IPS DF 19.7 (cell line): ENCODE measurements at regions not wholly inside any gene's neighbourhood (a gene's known extent, or its start where the extent isn't known, plus 50 kb on each side); places are given as distances from the start of the nearest gene placed in this dataset.

Experiments used
- DNase-seq: peaks from one replicate; pipeline ENCODE4 v3.0.0-alpha.2; 2013; ENCODE audit warnings: low read depth, low spot score

DNA sequence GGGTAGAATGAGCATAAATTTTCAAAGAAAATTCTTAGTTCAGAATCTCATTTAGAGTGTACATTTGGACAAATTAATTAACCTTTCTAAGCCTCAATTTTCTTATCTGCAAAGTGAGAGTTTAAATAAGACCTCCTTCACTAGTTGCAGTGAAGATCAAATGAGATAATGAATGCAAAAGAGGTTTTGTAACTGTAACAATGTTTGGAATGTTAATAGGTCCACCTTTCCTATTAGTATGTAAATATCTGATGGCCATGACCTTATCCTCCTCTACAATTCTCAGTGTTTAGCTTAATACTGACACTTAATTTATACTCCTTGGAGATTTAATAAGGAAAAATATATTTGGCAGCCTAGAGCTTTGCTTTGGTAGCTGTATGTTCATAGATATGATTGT is 138.8 kb downstream of the GABRG1 start:
- DNase-seq: no peak

DNA sequence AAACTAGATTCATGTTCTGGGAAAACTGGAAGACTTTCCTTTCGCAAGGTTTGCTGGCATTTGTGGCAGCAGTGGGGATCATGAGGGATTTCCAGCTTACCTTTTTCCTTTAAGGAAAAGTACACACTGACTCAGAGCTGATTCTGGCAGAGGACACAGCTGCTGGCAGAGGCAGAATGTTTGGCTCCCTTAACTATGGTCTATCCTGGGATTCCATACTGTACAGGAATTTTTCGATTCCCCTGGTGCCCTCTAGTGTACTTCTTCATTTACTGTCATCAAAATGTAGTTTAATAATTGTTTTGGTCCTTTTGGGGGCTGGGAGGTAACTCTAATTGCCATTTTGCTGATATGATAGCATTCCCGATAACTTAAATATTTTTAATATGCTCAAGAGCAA is 152.7 kb downstream of the GABRG1 start:
- DNase-seq: no peak

- no peak for DNase-seq
These were observed 166.5 kb downstream of the GABRG1 start for GRCh38 chr4:45957353-45957752.

GRCh38 chr4:45954276-45954675 is 169.6 kb downstream of the GABRG1 start:
- DNase-seq: no peak

DNA sequence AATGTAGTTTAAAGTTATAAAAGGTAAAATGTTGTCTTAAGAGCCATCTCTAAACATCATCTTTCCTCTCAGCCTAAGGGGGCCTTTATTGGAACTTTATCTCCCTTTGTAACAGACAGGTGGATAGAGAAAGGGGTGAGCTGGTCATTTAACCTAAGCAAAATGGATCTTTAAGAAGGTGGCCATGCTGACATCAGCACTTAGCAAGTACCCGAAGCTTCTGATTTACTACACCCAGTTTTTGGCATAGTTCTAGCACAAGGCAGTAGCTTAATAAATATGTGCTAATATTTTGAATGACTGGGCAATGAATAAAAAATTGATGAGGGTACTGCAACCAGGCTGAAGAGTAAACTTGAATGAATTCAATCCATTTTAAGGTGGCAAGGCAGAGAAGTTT is 172.7 kb downstream of the GABRG1 start:
- no peak for DNase-seq

- no peak for DNase-seq
These were observed 177.2 kb downstream of the GABRG1 start for GRCh38 chr4:45946699-45947098.

GRCh38 chr4:45944000-45944399 is 179.9 kb downstream of the GABRG1 start:
- no peak for DNase-seq

DNA sequence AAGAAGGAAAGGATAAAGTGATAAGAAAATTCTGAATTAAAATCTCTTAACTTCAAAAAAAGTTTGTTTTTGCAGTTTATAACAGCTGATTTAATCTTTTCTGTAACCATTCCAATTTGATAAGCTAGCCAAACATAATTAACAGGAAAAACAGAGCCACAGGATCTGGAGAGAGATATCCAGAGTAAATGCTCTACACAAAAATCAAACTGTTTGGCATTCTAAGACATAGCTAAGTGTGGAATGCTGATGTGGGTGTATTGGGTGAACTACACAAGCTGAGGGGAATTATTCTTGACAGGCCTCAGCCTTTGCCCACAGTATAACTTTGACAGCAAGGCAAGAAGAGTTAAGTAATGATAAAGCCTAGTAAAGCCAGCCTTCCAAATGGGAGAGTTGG is 184.8 kb downstream of the GABRG1 start:
- DNase-seq: no peak

GRCh38 chr4:45931154-45931553 is 192.7 kb downstream of the GABRG1 start:
- DNase-seq: no peak

DNA sequence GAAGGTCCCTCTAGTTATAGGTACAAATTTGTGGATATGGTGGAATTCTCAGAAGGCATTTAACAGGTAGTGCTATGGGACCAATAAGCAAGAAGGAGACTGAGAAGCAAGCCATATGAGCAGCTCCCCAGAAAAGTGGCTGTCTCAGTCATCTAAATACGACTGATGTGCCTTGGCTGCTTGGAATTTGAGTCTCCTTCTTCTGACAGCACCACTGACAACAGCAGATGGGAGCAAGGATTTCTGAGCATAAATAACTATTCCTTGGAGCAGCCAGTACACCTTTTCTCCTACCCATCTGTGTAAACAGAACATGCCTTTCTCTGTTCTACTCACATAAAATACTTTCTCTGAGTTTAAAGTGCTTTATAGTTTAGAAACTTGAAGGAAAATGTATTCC is 196.2 kb downstream of the GABRG1 start:
- DNase-seq: no peak

- no peak for DNase-seq
These were observed 198.0 kb downstream of the GABRG1 start for GRCh38 chr4:45925809-45926208.

DNA sequence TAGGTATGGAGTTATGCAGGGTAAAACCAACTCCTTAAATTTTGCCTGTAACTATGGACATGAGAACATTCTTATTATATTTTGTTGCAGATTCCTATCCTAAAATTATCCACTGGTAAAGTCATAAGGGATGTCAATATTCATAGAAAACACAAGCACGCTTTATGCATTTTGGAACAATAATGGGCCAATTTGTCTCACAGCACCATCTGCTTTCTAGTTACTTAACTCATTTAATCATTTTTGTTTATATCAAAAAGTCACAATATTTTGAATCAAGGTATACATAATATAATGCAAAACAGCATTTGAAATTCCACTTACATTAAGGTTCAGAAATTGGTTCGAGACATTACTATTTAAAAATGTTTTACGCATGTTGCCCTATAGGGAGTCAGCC is 203.0 kb downstream of the GABRG1 start:
- DNase-seq: no peak

DNA sequence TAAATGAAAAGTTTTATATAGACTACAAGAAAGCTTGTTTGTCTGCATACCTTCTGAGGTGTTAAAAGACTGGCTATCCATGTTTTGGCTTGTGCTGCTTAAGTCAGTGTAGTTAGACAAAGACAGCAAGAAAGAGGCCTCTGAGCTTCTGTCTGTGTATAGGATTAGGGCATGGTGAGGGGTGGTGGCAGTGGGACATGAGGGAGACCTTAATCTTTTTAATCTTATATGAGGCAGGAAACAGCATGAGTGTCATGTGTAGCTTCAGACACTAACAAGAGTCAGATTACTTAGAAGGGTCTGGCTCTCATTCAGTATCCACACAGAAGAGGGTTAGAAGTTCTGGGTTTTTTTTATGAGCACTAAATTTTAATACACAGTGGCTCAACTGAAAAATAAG is 213.3 kb downstream of the GABRG1 start:
- no peak for DNase-seq

GRCh38 chr4:45897946-45898585 is 225.8 kb downstream of the GABRG1 start:
- DNase-seq: no peak

DNA sequence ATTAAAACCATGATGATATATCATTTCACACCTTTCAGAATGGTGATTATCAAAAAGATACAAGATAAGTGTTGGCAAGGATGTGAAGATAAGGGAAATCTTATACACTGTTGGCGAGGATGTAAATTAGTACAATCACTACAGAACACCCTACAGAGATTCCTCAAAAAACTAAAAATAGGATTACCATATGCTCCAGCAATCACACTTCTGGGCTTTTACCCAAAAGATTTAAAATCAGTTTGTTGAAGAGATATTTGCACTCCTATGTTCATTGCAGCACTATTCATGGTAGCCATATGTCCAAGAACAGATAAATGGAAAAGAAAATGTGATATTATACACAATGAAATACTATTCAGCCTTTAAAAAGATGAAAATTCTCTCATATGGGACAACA is 240.4 kb downstream of the GABRG1 start:
- DNase-seq: no peak

GRCh38 chr4:45876235-45876890 is 247.5 kb downstream of the GABRG1 start:
- no peak for DNase-seq

- no peak for DNase-seq
These were observed 254.7 kb downstream of the GABRG1 start for GRCh38 chr4:45869184-45869583.

DNA sequence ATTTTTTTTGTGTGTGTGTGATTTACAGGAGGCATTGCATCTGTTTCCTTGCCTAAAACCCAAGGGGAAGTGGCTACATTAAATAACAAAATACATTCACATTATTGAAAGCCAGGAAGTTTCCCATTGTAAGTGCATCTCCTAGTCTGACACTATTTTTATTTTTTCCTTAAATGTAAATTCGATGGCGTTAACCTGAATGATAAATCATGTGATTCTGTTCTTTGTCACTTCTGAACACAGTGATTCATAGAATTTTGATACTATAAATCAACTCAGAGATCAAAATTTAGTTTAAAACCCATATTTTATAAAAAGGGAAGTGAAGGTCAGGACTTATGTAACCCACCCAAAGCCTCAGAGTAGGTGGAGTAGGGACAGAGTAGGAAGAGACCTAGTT is 258.1 kb downstream of the GABRG1 start:
- no peak for DNase-seq

DNA sequence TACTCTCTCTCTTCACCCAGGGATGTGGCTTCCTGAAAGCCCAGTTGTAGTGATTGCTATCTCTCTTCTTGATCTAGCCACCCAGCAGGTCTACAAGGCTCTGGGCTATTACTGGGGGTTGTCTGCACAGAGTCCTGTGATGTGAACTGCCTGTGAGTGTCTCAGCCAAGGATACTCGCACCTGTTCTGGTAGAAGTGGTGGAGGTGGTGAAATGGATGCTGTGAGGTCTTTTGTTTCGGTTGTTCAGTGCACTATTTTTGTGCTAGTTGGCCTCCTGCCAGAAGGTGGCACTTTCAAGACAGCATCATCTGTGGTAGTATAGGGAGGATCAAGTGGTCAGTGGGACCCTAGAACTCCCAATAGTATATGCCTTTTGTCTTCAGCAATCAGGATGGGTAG is 268.0 kb downstream of the GABRG1 start:
- no peak for DNase-seq

DNA sequence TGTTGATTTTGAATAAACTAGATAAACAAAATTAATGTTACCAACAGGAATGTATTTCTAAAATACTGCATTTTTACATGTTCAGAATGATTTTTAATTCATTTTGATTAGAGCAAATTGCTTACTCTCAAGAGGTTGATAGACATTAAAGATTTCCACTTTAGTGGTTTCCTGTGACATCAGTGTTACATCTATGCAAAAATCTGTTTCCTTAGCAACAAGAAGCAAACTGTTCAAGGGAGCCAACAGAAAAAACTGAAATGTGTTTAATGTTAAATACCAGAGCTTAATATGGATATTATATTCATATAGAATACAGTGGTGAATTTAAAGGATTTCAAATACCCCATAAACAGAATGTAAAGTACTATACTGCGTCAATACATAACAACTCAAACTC is 277.8 kb downstream of the GABRG1 start:
- no peak for DNase-seq

DNA sequence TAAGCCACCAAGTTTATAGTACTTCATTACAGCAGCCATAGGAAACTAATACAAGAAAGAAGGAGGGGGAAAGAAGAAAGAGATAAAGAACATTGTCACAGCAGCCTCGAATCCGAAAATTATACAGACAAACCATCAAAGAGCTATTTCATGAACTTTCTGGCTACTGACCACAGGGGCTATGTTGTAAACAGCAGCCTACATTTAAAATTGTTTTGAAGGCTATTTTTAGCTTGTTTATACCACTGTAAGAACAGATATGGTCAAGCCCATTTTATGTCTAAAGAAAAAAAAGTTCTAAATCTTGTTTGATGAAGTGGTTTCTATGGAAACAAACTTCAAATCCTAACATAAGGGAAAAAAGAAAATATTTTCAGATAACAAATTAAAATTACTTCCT is 282.1 kb downstream of the GABRG1 start:
- DNase-seq: no peak

DNA sequence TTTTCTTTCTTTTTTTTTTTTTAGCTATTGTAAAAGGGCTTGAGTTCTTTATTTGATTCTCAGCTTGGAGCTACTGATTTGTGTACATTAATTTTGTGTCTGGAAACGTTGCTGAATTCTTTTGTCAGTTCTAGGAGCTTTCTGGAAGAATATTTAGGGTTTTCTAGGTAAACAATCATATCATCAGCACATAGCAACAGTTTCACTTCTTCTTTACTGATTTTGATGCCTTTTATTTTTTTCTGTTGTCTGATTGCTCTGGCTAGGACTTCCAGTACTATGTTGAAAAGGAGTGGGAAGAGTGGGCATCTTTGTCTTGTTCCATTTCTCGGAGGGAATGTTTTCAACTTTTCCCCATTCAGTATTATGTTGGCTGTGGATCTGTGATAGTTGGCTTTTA is 292.2 kb downstream of the GABRG1 start:
- no peak for DNase-seq

DNA sequence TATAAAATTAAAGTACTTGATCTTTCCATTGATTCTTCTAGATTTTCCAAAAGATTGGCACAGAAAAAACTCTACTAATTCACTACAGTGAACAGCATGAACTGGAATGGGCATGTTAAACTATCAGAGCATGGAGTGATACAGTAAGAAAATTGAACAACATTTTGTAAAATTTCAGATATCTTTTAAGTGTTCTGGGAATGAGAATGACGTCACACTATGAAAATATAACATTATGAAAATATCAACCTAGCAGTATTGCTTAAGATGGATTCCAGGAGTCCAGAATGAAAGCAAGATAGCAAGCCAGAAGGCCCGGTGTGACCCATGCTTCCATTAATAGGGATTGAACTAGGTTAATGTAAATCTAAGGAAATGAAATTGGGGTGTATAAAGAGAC is 319.9 kb downstream of the GABRG1 start:
- DNase-seq: no peak

DNA sequence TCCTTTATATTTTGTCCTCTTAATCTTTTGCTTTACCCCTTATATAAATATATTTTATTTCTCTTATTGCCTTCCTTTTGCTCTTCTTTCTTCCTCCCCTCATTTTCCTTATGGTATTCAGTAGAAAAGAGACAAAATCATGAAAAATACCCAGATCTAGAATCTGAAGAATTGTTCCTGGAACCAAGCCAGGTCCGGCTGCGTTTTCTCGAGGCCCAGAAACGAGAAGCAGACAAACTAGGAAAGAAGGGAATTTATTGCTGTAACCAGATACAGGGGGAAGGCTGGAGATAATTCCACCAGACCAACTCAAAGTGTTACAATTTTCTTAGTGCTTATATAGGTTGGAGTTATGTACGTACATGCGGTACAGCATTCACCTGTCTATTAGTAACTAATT is 328.7 kb downstream of the GABRG1 start:
- no peak for DNase-seq
